ENCODE measurements at regions not wholly inside any gene's neighbourhood (a gene's known extent, or its start where the extent isn't known, plus 50 kb on each side); places are given as distances from the start of the nearest gene placed in this dataset.

DNA sequence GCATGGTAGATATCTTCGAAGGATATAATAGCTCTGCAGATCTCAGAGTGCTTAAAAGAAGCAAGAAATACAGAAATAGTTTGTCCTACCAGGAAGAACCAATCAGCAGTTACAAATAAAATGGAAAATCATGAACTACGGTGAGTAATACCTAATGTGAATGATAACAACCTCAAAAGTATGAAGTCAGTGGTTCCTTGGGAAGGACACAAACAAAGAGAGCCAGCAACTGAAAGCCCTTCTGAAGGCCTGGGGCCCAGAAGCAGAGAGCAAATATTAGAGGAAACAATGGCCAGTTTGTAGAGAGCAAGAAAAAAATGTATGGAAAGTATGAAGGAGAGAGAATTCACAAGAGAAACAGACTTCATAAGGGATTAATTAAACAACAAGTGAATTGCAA lies 226.8 kb upstream of the CHST9 start:
- WGBS (ENCODE audit: insufficient coverage): 71% methylated on average over 1 of the region's 2 CpGs

DNA sequence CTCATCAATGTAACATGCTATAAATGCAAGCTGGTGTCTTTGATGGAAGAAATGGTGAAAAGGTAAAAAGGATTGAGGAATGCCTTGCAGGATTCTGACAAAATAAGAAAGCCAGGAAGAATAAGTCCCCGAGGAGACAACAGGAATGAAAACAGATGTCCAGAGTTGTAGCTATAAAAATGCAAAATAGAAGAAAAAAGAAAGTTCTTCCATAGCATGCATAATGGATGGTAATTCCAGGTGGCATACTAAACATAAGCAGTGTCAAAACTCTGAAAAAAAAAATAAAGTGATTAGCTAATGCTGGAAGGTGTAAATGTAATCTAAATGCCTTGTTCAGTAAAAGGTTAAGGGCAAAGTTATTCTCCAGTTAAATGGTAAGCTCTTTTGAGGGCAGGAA lies 225.9 kb upstream of the CHST9 start:
- Mint-ChIP-seq H3K4me1 (no peaks in the 10 kb centered on the region), H3K36me3 (no peaks in the 10 kb centered on the region), H3K27me3 (ENCODE audit: low read depth in 3 of 3) (peaks cover 0 to 2% (median 0%) of the 10 kb centered on the region in 3 donors), H3K4me3 (no peak overlapping the region), H3K27ac (no peak overlapping the region), H3K9me3 (peaks cover 0 to 3% (median 0%) of the 10 kb centered on the region in 7 donors)
- Histone ChIP-seq H4K20me1 (ENCODE audit: insufficient read depth, low read length) (no peaks in the 10 kb centered on the region), H3K27me3 (ENCODE audit: control insufficient read depth in 2 of 2, insufficient read depth in 2 of 2, low read length in 2 of 2) (no peaks in the 10 kb centered on the region), H3K4me2 (replicated peaks; ENCODE audit: extremely low read depth, low read length, poor library complexity, severe bottlenecking) (no peak overlapping the region), H3K9me3 (replicated peaks in 1 of 2; ENCODE audit: control insufficient read depth in 1 of 2, insufficient read depth in 1 of 2, low read length in 2 of 2) (no peaks in the 10 kb centered on the region), H3K79me2 (ENCODE audit: insufficient read depth, low read length) (no peaks in the 10 kb centered on the region), H3K4me1 (ENCODE audit: control insufficient read depth in 1 of 2, insufficient read depth in 2 of 2, low read length in 2 of 2) (no peaks in the 10 kb centered on the region), H3K9ac (ENCODE audit: insufficient read depth, low read length, poor library complexity, severe bottlenecking) (no peak overlapping the region), H2AFZ (ENCODE audit: insufficient read depth, low read depth, low read length, poor library complexity, severe bottlenecking) (no peak overlapping the region), H3K36me3 (replicated peaks in 1 of 2; ENCODE audit: control insufficient read depth in 1 of 2, insufficient read depth in 2 of 2, low read length in 2 of 2) (no peaks in the 10 kb centered on the region), H3K27ac (ENCODE audit: low read depth in 1 of 2, low read length in 2 of 2) (no peak overlapping the region), H3K4me3 (replicated peaks in 1 of 3; ENCODE audit: low read depth in 2 of 3, low read length in 3 of 3) (no peak overlapping the region)
- DNase-seq: no peak
- intact Hi-C loops (cut with micrococcal nuclease): no loop called here
- 83% methylated on average over 1 of the region's 1 CpG for whole genome bisulfite sequencing (ENCODE audit: insufficient coverage)
- TF ChIP-seq, protein P1, sequence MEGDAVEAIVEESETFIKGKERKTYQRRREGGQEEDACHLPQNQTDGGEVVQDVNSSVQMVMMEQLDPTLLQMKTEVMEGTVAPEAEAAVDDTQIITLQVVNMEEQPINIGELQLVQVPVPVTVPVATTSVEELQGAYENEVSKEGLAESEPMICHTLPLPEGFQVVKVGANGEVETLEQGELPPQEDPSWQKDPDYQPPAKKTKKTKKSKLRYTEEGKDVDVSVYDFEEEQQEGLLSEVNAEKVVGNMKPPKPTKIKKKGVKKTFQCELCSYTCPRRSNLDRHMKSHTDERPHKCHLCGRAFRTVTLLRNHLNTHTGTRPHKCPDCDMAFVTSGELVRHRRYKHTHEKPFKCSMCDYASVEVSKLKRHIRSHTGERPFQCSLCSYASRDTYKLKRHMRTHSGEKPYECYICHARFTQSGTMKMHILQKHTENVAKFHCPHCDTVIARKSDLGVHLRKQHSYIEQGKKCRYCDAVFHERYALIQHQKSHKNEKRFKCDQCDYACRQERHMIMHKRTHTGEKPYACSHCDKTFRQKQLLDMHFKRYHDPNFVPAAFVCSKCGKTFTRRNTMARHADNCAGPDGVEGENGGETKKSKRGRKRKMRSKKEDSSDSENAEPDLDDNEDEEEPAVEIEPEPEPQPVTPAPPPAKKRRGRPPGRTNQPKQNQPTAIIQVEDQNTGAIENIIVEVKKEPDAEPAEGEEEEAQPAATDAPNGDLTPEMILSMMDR (IDR thresholded peaks at IDR 0.05): no peak

More for the DNA sequence above, 226.8 kb upstream of the CHST9 start:
- Histone ChIP-seq H4K20me1 (ENCODE audit: insufficient read depth, low read length) (no peaks in the 10 kb centered on the region), H3K4me3 (replicated peaks in 1 of 3; ENCODE audit: low read depth in 2 of 3, low read length in 3 of 3) (no peak overlapping the region), H3K27ac (ENCODE audit: low read depth in 1 of 2, low read length in 2 of 2) (no peak overlapping the region), H3K4me2 (replicated peaks; ENCODE audit: extremely low read depth, low read length, poor library complexity, severe bottlenecking) (no peak overlapping the region), H3K27me3 (ENCODE audit: control insufficient read depth in 2 of 2, insufficient read depth in 2 of 2, low read length in 2 of 2) (no peaks in the 10 kb centered on the region), H3K79me2 (ENCODE audit: insufficient read depth, low read length) (no peaks in the 10 kb centered on the region), H2AFZ (ENCODE audit: insufficient read depth, low read depth, low read length, poor library complexity, severe bottlenecking) (no peak overlapping the region), H3K4me1 (ENCODE audit: control insufficient read depth in 1 of 2, insufficient read depth in 2 of 2, low read length in 2 of 2) (no peaks in the 10 kb centered on the region), H3K36me3 (replicated peaks in 1 of 2; ENCODE audit: control insufficient read depth in 1 of 2, insufficient read depth in 2 of 2, low read length in 2 of 2) (no peaks in the 10 kb centered on the region), H3K9ac (ENCODE audit: insufficient read depth, low read length, poor library complexity, severe bottlenecking) (no peak overlapping the region), H3K9me3 (replicated peaks in 1 of 2; ENCODE audit: control insufficient read depth in 1 of 2, insufficient read depth in 1 of 2, low read length in 2 of 2) (no peaks in the 10 kb centered on the region)
- Mint-ChIP-seq H3K36me3 (no peaks in the 10 kb centered on the region), H3K9me3 (peaks cover 0 to 3% (median 0%) of the 10 kb centered on the region in 7 donors), H3K27ac (no peak overlapping the region), H3K4me1 (no peaks in the 10 kb centered on the region), H3K27me3 (ENCODE audit: low read depth in 3 of 3) (peaks cover 0 to 2% (median 0%) of the 10 kb centered on the region in 3 donors), H3K4me3 (no peak overlapping the region)
- DNase-seq: no peak
- TF ChIP-seq, protein P1 (IDR thresholded peaks at IDR 0.05): no peak
- intact Hi-C loops (cut with micrococcal nuclease): no loop called here
